Left lung (tissue), 4 donors: ENCODE measurements at regions not wholly inside any gene's neighbourhood (a gene's known extent, or its start where the extent isn't known, plus 50 kb on each side); places are given as distances from the start of the nearest gene placed in this dataset.
"Not testable (repeated sequence)": the region's sequence is repeated elsewhere in the genome, so short reads cannot be mapped to it uniquely, and the experiment has no call there.

Experiments used
- ATAC-seq: fragments of 200-7000 bp; cut with Tn5 transposase; one replicate; pipeline ENCODE4 v1.9.1; 2020; ENCODE audit warnings: moderate library complexity
- DNase-seq, 4 donors: peaks; one replicate each; pipeline ENCODE4 v3.0.0-alpha.2; 2013 to 2020
- H3K27ac ChIP-seq, 2 donors: fragments of 200-600 bp; sonication (generic) in 1 of 2; one replicate each; pipeline versions ENCODE4 v1.5.0 to v1.8.0; 2020 to 2021
- H3K27me3 ChIP-seq, 2 donors: fragments of 200-600 bp; sonication (generic) in 1 of 2; one replicate each; pipeline versions ENCODE4 v1.5.0 to v1.8.0; 2020 to 2021
- H3K36me3 ChIP-seq, 2 donors: fragments of 200-600 bp; sonication (generic) in 1 of 2; one replicate each; pipeline versions ENCODE4 v1.5.0 to v1.8.0; 2020 to 2021
- H3K4me1 ChIP-seq, 2 donors: fragments of 200-600 bp; one replicate each; pipeline ENCODE4 v1.8.0; 2021
- H3K4me3 ChIP-seq, 2 donors: fragments of 200-600 bp; sonication (generic) in 1 of 2; one replicate each; pipeline versions ENCODE4 v1.5.0 to v1.8.0; 2020 to 2021; ENCODE audit warnings: mild to moderate bottlenecking in 1 of 2
- H3K9me3 ChIP-seq, 2 donors: fragments of 200-600 bp; sonication (generic) in 1 of 2; one replicate each; pipeline versions ENCODE4 v1.5.0 to v1.8.0; 2020 to 2021
- intact Hi-C, 2 donors: fragments of 100-400 bp; cut with DNase I; formaldehyde crosslinking; loops; one replicate each; pipeline versions ENCODE4 v1.11.2 to v1.14.2; 2022
- donor health status: DM: no; HTN: yes; CAD: no.
- donor health status: DM: no; HTN: no; CAD: no.

DNA sequence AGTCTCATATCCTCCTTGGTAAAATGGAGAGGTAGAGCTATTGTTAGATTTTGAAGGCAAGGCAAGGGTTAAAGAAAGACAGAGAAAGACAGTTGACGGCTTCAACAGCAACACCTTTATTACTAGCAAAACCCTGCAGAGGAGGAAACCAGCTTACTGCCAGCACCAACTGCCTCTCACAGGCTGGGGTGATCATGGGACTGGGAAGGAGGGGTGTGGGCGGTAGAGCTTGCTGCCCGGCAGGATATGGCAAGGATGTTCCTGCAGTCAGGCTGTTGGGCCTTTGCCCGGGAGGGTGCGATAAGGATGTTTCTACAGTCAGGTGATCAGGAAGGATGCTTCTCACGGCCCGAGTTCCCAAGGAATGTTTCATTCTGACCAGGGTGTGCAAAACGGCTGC lies 310.0 kb downstream of the FOXD4L4 start:
- H3K27me3 ChIP-seq, H3K9me3 ChIP-seq, H3K4me3 ChIP-seq, DNase-seq, ATAC-seq, intact Hi-C loops, H3K4me1 ChIP-seq, H3K36me3 ChIP-seq, H3K27ac ChIP-seq: not testable (repeated sequence)

DNA sequence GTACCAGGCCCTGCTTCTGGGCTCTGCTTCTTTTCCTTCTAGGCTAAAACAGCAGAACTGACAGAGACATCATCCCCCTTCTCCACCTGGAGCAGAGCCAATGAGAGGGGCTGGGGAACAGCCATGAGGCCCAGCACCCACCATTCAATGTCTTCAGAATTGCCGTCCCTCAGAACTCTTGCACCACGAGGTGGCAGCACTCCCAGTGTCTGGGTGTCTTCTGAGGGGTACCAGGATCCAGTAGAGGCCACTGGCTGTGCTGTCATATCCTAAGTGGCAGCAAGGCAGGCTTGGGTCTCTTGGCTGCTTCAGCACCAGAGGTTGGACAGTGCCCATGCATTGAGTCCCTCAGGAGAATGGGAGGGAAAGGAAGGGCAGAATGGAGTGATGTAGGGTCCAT lies 312.8 kb downstream of the FOXD4L4 start:
- H3K27ac ChIP-seq, ATAC-seq, DNase-seq, H3K27me3 ChIP-seq, H3K4me3 ChIP-seq, H3K9me3 ChIP-seq, H3K36me3 ChIP-seq, intact Hi-C loops, H3K4me1 ChIP-seq: not testable (repeated sequence)

GRCh38 chr9:66054705-66055104 lies 317.8 kb downstream of the FOXD4L4 start:
- H3K9me3 ChIP-seq, H3K27me3 ChIP-seq, H3K4me3 ChIP-seq, ATAC-seq, H3K4me1 ChIP-seq, intact Hi-C loops, H3K36me3 ChIP-seq, H3K27ac ChIP-seq, DNase-seq: not testable (repeated sequence)

GRCh38 chr9:66060681-66061080 lies 323.7 kb downstream of the FOXD4L4 start:
- intact Hi-C loops, H3K9me3 ChIP-seq, ATAC-seq, H3K27ac ChIP-seq, H3K27me3 ChIP-seq, H3K36me3 ChIP-seq, DNase-seq, H3K4me1 ChIP-seq, H3K4me3 ChIP-seq: not testable (repeated sequence)

GRCh38 chr9:66063822-66064221 lies 326.9 kb downstream of the FOXD4L4 start:
- H3K36me3 ChIP-seq, H3K27ac ChIP-seq, DNase-seq, H3K27me3 ChIP-seq, H3K4me3 ChIP-seq, ATAC-seq, H3K4me1 ChIP-seq, H3K9me3 ChIP-seq, intact Hi-C loops: not testable (repeated sequence)

GRCh38 chr9:66065735-66066134 lies 328.8 kb downstream of the FOXD4L4 start:
- peak in 2 of 4 donors; percentile 30 to 31 for DNase-seq
- intact Hi-C loops, H3K4me1 ChIP-seq, ATAC-seq, H3K27ac ChIP-seq, H3K36me3 ChIP-seq, H3K27me3 ChIP-seq, H3K9me3 ChIP-seq, H3K4me3 ChIP-seq: not testable (repeated sequence)

- ATAC-seq, H3K36me3 ChIP-seq, H3K9me3 ChIP-seq, intact Hi-C loops, H3K4me1 ChIP-seq, H3K27ac ChIP-seq, H3K27me3 ChIP-seq, H3K4me3 ChIP-seq: not testable (repeated sequence)
- DNase-seq, result peak in 2 of 4 donors; percentile 14 to 29
Measured at GRCh38 chr9:66067231-66067630, 330.3 kb downstream of the FOXD4L4 start.

DNA sequence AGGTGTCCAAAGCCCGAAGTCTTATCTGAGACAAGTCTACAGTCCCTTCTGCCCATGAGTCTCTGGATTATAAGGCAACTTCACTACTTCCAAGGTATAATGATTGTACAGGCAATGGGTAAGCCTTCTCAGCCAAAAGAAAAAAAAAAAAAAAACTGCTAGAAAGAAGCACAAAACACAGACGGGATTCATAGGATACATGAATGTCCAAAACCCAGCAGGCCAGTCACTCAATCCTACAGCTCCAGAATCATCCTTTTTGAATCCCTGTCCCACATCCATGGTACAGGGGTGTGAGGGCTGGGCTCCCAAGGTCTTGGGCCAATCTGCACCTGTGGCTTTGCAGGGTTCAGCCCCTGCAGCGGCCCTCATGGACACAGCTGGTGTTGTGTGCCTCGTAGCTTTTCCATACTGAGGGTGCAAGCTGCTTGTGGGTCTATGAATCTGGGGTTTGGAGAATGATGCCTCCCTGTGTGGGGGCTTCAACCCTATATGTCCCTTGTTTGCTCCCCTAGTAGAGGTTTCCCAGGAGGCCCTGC lies 331.6 kb downstream of the FOXD4L4 start:
- H3K36me3 ChIP-seq, H3K4me3 ChIP-seq, intact Hi-C loops, H3K27me3 ChIP-seq, ATAC-seq, H3K4me1 ChIP-seq, DNase-seq, H3K27ac ChIP-seq, H3K9me3 ChIP-seq: not testable (repeated sequence)

DNA sequence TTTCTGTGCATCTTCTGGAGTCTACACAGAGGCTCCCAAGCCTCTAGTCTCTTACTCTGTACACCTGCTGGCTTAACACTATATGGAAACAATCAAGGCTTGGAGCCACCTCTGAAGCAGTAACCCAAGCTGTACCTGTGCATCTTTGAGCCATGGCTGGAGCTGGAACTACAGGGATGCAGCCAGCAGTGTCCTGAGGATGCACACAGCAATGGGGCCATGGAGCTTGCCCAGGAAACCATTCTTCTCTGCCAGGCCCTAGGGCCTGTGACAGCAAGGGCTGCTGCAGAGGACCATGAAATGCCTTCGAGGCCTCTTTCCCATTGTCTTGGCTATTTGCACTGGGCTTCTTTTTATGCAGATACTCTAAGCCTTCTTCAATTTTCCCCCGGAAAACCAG lies 332.1 kb downstream of the FOXD4L4 start:
- not testable (repeated sequence) for H3K36me3 ChIP-seq, ATAC-seq, H3K9me3 ChIP-seq

GRCh38 chr9:66073111-66073510 lies 336.2 kb downstream of the FOXD4L4 start:
- H3K36me3 ChIP-seq, ATAC-seq, H3K9me3 ChIP-seq, DNase-seq, H3K27me3 ChIP-seq, H3K27ac ChIP-seq, H3K4me3 ChIP-seq, intact Hi-C loops, H3K4me1 ChIP-seq: not testable (repeated sequence)

More for the DNA sequence above, 332.1 kb downstream of the FOXD4L4 start:
- H3K27me3 ChIP-seq, H3K4me3 ChIP-seq, intact Hi-C loops, H3K4me1 ChIP-seq, H3K27ac ChIP-seq: not testable (repeated sequence)
- DNase-seq, result peak in 1 of 4 donors; percentile 17

DNA sequence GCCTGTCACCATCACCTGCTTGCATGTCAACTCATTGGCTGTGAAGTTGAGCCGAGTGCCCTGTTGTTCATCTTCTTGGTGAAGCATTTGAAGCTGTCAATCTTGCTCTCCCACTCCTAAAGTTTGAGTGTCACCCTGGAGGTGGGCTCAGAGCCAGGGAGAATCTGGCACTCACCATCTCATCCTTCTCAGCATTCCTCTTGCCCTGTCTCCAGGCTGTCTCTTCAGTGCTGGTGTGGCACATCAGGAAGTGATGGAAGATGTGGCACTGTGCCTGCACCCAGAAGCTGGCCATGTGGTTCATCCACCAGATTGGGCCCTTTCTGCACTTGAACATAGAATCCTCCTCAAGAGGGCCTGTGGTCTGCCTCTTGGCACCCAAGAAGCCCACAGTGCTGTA lies 345.9 kb downstream of the FOXD4L4 start:
- H3K9me3 ChIP-seq, intact Hi-C loops, H3K4me3 ChIP-seq, DNase-seq, H3K4me1 ChIP-seq, ATAC-seq, H3K27ac ChIP-seq, H3K36me3 ChIP-seq, H3K27me3 ChIP-seq: not testable (repeated sequence)
